ENCODE measurements at regions not wholly inside any gene's neighbourhood (a gene's known extent, or its start where the extent isn't known, plus 50 kb on each side); places are given as distances from the start of the nearest gene placed in this dataset.
A peak's percentile ranks its signal among the peaks of the same experiment; 100 is the strongest.

- peaks cover 0 to 6% (median 0%) of the 10 kb centered on the region in 3 donors for H3K4me1 ChIP-seq
- ATAC-seq (no peak), DNase-seq (no peak), FAIRE-seq (no peak)
- H3K27me3 ChIP-seq, result no peaks in the 10 kb centered on the region
- intact Hi-C loops (cut with DNase I), result no loop called here
- H3K27ac ChIP-seq, result no peak overlapping the region
- H3K36me3 ChIP-seq, result no peaks in the 10 kb centered on the region
- no peaks in the 10 kb centered on the region for H3K9me3 ChIP-seq
- no peak for TF ChIP-seq CTCF (IDR thresholded peaks at IDR 0.05)
- WGBS, 2 donors, result 20 to 26% methylated on average over 1 of the region's 1 CpG
- H3K4me3 ChIP-seq, result no peak overlapping the region
Measured at GRCh38 chr6:12423832-12424231, 133.7 kb downstream of the EDN1 start.

DNA sequence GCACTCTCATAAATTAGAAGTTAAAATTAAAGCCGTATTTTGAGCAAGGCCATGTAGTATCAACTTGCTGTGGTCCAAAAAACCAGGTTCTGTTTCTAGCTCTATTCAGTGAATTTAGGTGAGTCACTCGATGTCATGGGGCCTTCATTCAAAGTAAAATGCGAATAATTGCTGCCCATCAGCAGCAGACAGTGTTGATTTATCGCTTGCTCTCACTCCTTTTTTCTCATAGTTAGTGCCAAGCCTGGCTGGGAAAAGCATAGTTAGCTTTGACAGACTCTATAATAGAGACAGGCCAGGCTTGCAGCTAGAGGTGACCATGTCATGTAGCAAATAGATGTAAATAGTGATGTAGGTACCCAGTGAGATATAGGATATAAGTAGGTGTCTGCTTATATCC is 136.0 kb downstream of the EDN1 start:
- no peak for TF ChIP-seq CTCF (IDR thresholded peaks at IDR 0.05)
- no peak for ATAC-seq
- Histone ChIP-seq H3K4me1 (no peaks in the 10 kb centered on the region), H3K27ac (no peak overlapping the region), H3K9me3 (no peaks in the 10 kb centered on the region), H3K36me3 (no peaks in the 10 kb centered on the region), H3K4me3 (no peak overlapping the region), H3K27me3 (no peaks in the 10 kb centered on the region)
- intact Hi-C loops (cut with DNase I), result no loop called here
- FAIRE-seq, result no peak
- DNase-seq, result no peak
- WGBS, 2 donors, result 91 to 98% methylated on average over 4 of the region's 4 CpGs

DNA sequence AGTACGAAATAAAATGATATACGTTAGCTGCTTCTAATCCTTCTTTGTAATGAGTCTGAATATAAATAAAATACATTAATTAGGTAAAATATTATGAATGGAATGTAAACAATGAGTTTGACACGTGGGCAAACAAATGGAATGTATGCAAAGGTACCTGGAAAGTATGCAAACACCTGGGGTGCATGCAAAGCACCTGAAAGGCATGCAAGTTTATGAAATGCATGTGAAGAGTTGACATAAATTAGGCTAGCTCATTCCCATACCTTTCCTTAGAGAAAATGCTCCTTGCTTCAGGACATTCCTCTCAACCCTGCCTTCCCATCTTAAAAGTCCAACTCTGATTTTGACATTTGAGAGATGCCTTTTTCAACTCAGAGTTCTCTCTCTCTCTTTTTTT is 140.9 kb downstream of the EDN1 start:
- Histone ChIP-seq H3K27ac (no peak overlapping the region), H3K36me3 (no peaks in the 10 kb centered on the region), H3K27me3 (no peaks in the 10 kb centered on the region), H3K9me3 (no peaks in the 10 kb centered on the region), H3K4me3 (no peak overlapping the region), H3K4me1 (no peaks in the 10 kb centered on the region)
- intact Hi-C loops (cut with DNase I), result no loop called here
- DNase-seq (no peak), ATAC-seq (no peak), FAIRE-seq (no peak)
- no peak for TF ChIP-seq CTCF (IDR thresholded peaks at IDR 0.05)
- 35 to 36% methylated on average over 3 of the region's 3 CpGs for WGBS, 2 donors

DNA sequence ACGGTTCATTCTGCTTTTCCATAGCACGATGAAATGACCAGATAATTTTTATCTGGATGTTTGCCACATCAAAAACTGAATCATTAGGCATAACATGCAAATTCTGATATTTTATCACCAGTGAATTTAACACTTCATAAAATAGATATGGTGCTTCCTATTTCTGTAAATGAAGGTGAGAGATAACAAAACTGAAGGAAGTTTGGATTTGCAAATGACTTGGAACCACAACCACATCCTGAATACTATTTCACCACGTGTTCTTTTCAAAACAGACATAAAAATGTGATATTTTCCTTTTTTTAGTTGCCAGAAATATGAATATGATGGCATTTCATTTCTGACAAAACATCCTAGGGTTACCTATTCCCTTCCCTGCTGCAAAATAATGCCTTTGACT is 146.1 kb downstream of the EDN1 start:
- 67 to 81% methylated on average over 3 of the region's 3 CpGs for WGBS, 2 donors
- Histone ChIP-seq H3K4me3 (no peak overlapping the region), H3K27ac (no peak overlapping the region), H3K9me3 (no peaks in the 10 kb centered on the region), H3K4me1 (no peaks in the 10 kb centered on the region), H3K27me3 (no peaks in the 10 kb centered on the region), H3K36me3 (no peaks in the 10 kb centered on the region)
- ATAC-seq, result no peak
- no peak for TF ChIP-seq CTCF (IDR thresholded peaks at IDR 0.05)
- intact Hi-C loops (cut with DNase I), result no loop called here
- FAIRE-seq, result no peak
- DNase-seq, result no peak

GRCh38 chr6:12436683-12437082 is 146.5 kb downstream of the EDN1 start:
- TF ChIP-seq CTCF (IDR thresholded peaks at IDR 0.05), result no peak
- intact Hi-C loops (cut with DNase I), result no loop called here
- Histone ChIP-seq H3K4me3 (no peak overlapping the region), H3K4me1 (no peaks in the 10 kb centered on the region), H3K9me3 (no peaks in the 10 kb centered on the region), H3K27ac (no peak overlapping the region), H3K27me3 (no peaks in the 10 kb centered on the region), H3K36me3 (no peaks in the 10 kb centered on the region)
- ATAC-seq (peak in 1 of 4 donors; percentile 52), DNase-seq (no peak), FAIRE-seq (no peak)
- WGBS, 2 donors, result 88 to 92% methylated on average over 1 of the region's 1 CpG

All from pancreas (tissue), 10 donors.